ENCODE measurements at regions not wholly inside any gene's neighbourhood (a gene's known extent, or its start where the extent isn't known, plus 50 kb on each side); places are given as distances from the start of the nearest gene placed in this dataset.
"Not testable (repeated sequence)": the region's sequence is repeated elsewhere in the genome, so short reads cannot be mapped to it uniquely, and the experiment has no call there.

- DNase-seq: not testable (repeated sequence)
Measured at GRCh38 chr15:21357056-21357455, 83.2 kb downstream of the POTEB3 start.

DNA sequence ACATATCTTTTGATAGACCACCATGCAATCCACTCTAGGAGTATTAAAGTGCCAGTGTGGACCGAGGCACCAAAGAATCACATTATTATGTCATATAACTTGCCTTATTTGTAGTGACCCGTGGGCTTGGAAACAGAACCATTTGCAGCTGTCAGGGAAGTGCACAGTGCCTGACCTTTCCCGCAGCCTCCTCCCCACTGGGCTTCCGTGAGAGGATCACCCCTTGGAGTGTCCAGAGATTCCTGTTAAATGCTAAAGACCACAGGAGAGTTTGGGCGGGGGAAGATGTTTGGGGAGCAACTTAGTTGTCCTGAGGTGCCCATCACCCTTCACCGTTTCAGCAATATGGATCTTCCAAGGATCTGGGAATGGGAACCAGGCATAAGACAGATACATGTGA, 84.4 kb downstream of the POTEB3 start:
- DNase-seq: not testable (repeated sequence)

DNA sequence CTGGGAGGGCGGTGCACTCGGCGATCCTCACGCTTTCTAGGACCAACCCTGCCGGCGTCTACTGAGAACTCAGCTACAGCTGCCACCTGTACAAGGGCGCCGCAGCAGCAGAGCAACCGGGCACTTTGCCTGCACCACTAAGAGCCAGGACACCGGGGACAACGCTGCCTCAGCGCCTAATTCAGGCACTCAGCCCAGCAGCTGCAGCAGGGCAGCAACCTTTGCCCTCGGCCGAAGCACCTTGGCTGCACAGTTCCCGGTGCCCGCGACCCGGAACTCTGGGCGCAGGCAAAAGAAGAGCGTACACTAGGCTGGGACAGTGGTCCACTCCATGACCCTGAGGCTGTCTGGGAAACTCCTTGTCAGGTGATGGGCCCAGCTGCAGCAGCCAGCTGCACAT, 85.7 kb downstream of the POTEB3 start:
- DNase-seq: not testable (repeated sequence)

DNA sequence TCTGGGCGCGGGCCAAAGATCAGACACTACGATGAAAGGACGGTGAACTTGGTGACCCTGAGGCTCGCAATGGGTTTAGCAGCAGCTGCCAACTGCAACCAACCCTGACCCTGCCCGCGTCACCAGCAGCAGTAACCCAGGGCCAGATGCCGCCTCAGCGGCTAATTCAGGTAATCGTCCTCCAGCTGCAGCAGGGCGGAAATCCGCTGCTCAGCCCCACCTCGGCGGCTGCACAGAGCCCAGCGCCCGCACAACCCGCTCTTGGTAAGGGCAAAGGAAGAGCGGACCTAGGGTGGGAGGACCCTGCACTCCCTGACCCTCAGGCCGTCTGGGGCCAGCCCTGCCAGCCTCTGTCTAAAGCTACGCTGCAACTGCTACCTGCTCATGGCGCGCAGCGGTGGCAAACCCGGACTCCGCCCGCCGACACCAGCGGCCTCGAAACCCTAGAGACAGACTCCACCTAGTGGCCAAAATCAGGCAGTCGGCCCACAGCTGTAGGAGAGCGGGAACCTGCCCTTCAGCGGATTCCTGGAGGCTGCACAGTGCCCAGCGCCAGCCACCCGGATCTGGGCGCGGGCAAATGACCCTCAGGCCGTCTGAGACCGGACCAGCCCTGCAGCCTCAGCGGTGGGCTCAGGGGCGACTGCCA, 87.5 kb downstream of the POTEB3 start:
- DNase-seq: not testable (repeated sequence)

- DNase-seq: peak; percentile 0
Measured at GRCh38 chr15:21344960-21345359, 95.3 kb downstream of the POTEB3 start.

DNA sequence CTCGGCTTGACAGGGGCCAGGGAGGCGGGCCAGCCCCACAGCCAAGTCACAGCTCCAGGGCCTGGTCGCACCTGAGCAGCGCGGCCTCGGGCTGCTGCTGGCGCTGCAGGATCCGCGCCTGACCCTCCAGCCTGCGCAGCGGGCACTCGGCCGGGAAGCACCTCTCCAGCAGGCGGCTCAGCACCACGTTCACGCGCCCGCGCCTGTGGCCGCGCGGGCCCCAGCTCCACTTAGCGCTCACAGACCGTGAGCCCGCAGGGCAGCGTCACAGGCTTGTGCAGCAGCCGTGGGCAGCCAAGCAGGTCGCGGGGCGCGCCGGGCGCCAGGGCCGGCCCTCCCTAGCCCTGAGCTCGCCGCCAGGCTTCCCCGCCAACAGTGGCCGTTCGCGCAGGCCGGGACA, 95.8 kb downstream of the POTEB3 start:
- DNase-seq: not testable (repeated sequence)

- DNase-seq: not testable (repeated sequence)
Measured at GRCh38 chr15:21337028-21337427, 103.3 kb downstream of the POTEB3 start.

DNA sequence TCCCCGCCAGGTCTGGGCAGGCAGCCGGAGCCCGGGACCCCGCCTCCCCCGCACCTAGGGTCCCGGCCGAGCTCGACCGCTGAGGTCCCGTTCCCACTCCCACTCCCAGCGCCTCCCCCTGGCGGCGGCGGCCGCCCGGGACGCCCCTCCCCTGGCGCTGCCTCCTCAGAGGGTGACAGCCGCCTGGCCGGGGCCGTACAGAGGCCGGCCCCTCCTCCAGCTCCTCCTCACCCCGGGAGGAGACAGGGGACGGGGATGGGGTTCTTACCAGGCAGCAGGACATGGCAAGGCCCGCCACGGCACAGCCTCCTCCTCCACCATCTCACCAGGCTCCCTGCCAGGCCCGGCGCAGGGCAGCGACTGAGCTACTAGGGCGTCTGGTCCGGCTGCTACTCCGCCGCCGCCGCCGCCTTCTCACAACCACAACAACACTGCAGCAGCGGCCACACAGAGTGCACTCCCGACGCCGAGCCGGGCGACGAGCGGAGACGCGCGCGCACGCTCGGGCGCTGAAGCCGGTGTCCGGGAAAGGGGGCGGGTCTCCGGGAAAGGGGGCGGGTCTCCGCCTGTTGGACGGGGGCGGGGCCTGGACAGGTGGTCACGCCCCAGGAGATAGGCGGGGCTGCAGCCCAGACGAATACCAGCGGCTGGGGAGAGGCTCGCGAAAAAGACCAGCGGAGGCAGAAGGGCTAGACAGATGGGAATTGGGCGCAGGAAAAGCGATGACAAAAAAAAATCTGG, 115.4 kb downstream of the POTEB3 start:
- not testable (repeated sequence) for DNase-seq

- DNase-seq: not testable (repeated sequence)
Measured at GRCh38 chr15:21284353-21284752, 155.9 kb downstream of the POTEB3 start.

DNA sequence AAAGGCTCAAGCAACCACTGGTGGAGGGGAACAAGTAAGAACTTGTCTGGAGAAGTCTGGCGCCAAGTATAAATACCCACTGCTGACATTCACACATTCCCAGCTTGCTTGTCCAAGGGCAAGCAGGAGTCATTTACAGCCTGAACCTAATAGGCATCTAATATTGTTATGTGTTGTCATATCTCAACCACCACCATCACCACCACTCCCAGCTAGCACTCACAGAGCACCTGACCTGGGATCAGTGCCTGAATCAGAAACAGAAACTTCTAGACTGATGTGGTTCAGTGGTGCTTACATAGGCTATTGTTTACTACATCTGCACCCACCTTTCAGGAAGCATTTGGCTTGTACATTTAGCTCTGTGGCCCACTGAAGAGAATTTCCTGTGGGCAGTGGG, 157.1 kb downstream of the POTEB3 start:
- not testable (repeated sequence) for DNase-seq

DNA sequence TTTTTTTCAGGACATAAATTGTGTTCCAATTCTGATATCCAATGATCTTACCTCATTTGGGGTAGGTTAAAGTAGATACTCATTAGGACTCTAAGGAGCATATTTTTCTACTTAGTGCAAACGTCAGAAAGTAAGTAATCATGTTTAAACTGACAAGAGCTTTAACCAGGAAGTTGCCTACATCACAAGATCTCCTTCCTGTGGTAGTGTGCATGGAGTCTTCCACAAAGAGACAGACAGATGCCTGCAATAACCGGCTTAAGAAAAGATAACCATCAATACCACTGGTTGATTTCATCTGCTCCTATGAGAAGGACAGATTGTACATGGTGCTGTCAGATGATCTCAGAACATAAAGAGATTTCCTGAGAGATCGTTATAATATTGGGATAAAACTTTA, 160.0 kb downstream of the POTEB3 start:
- not testable (repeated sequence) for DNase-seq

DNA sequence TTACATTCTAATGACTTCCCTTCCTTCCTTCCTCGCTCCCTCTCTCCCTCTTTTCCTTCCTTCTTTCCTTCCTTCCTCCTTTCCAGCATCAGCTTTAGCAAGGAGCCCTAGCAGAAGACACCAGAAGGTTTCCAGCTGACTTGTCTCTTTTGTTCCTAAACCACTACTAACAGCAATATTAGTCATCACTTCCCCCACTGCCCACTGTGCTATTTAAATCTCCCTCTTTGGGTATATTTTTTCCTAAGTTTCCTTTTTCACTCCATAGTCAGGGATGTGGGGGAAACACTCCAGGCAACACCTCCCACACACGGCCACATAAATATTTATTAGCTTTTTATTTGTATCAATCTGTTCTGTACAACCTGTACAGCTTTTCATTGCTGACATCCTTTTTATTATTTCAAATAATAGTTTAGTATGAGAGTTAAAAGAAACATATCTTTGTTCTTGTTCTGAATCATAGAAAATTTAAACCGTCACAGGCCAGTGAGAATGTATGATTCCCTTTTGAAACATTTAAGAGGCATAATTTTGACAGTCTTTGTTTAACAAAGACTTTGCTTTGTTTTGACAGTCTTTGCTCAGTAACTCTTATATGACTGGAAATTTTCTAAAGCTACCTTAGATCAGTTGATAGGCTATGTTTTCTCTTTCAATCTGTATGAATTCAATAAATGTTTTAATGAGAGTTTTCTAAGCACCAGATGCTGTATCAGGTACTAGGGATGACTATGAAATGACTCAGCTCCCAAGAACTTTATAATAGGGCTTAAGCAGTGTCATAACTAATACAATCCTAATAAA, 167.9 kb downstream of the POTEB3 start:
- DNase-seq: not testable (repeated sequence)

DNA sequence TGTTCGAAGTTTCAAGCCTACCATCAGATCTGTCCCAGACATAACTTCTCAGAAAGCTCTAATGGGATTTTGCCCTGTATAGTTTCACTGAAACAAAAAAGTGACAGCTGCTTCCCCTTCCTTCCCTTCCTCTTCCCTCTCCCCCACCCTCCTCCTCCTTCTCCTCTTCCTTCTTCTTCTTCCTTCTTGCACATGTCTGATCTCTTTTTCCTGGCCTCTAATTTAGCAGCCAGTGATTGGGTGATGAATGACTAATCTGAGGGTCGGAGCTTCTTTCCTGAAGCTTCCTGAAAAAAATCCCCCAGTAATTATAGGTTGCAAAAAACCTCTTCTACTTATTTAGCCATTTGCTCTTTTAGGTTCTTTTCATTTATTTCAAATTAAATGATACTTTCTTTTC, 168.7 kb downstream of the POTEB3 start:
- no peak for DNase-seq

- DNase-seq: no peak
Measured at GRCh38 chr15:21270474-21270873, 169.8 kb downstream of the POTEB3 start.

- DNase-seq: not testable (repeated sequence)
Measured at GRCh38 chr15:21269673-21270072, 170.6 kb downstream of the POTEB3 start.

GRCh38 chr15:21269121-21269520, 171.2 kb downstream of the POTEB3 start:
- DNase-seq: no peak

DNA sequence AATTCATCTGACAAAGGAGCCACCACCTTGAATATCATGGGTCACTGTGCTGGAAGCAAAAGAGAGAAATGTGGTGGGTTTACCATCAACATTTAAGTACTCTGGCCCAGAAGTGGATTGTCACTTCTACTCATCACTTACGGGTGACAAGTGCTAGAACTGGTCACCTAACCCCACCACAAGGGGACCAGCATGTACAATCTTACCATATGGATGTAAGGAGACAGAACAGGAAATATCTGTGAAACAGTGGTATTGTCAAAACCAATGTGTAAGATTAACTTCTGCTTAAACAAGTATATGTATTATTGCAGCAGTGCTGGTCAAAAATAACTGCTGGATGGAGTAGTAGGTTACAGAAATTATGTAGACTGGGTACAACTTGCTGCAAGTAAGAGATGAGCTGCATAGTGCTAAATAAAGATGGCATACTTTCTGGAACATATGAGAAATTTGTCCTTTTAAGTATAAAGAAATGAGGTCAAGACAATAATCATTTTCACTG, 171.8 kb downstream of the POTEB3 start:
- DNase-seq: no peak

- no peak for DNase-seq
Measured at GRCh38 chr15:21267671-21268395, 172.5 kb downstream of the POTEB3 start.

DNA sequence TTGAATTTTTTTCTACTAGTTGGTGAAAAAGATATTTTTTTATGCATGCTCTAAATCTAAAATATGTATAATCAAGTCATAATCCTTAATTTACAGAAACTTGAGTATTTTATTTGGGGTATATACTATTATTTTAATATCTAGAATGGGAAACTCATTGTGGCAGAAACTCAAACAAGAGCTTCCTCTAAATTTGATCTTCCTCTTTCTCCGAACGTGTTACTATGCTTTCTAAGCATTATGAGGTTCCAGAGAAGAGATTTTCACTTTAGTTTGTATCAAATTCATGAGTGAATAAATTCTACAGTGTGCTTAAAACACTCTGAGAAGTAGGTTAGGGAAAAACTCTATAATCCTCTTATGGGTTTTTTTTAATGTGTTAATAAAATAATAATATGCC, 173.1 kb downstream of the POTEB3 start:
- DNase-seq: no peak

GRCh38 chr15:21265628-21266027, 174.7 kb downstream of the POTEB3 start:
- not testable (repeated sequence) for DNase-seq

GRCh38 chr15:21262851-21263425, 177.4 kb downstream of the POTEB3 start:
- no peak for DNase-seq
